ENCODE measurements at regions not wholly inside any gene's neighbourhood (a gene's known extent, or its start where the extent isn't known, plus 50 kb on each side); places are given as distances from the start of the nearest gene placed in this dataset.
"Not testable (repeated sequence)": the region's sequence is repeated elsewhere in the genome, so short reads cannot be mapped to it uniquely, and the experiment has no call there.

DNA sequence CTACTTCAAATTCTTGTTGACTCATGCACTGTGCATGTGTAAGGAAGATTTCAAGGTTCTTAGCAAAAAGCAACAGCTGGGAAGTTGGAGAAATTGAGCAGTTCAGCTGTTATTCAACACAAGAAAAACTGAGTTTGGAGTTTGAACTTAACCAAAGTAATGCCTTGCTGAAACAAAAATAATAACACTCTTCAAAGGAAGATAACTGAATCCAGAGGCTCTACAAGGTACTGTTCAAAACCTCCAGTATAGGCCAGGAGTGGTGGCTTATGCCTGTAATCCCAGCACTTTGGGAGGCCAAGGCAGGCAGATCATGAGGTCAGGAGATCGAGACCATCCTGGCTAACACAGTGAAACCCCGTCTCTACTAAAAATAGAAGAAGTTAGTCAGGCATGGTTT, 58.8 kb upstream of the SMIM23 start:
- TF ChIP-seq, protein P1, sequence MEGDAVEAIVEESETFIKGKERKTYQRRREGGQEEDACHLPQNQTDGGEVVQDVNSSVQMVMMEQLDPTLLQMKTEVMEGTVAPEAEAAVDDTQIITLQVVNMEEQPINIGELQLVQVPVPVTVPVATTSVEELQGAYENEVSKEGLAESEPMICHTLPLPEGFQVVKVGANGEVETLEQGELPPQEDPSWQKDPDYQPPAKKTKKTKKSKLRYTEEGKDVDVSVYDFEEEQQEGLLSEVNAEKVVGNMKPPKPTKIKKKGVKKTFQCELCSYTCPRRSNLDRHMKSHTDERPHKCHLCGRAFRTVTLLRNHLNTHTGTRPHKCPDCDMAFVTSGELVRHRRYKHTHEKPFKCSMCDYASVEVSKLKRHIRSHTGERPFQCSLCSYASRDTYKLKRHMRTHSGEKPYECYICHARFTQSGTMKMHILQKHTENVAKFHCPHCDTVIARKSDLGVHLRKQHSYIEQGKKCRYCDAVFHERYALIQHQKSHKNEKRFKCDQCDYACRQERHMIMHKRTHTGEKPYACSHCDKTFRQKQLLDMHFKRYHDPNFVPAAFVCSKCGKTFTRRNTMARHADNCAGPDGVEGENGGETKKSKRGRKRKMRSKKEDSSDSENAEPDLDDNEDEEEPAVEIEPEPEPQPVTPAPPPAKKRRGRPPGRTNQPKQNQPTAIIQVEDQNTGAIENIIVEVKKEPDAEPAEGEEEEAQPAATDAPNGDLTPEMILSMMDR (IDR thresholded peaks at IDR 0.05; ENCODE audit: low read depth, low read length) = not testable (repeated sequence)
- not testable (repeated sequence) for TF ChIP-seq EZH2phosphoT487 (IDR thresholded peaks at IDR 0.05; ENCODE audit: low read depth)
